B cell (primary cell): ENCODE measurements at regions not wholly inside any gene's neighbourhood (a gene's known extent, or its start where the extent isn't known, plus 50 kb on each side); places are given as distances from the start of the nearest gene placed in this dataset.
A peak's percentile ranks its signal among the peaks of the same experiment; 100 is the strongest.

ENCODE experiments used
- ATAC-seq: fragments of 200-7000 bp; cut with Tn5 transposase; one replicate; pipeline ENCODE4 v1.10.0; 2021; ENCODE audit warnings: low read depth, mild to moderate bottlenecking, moderate number of reproducible peaks, moderate library complexity
- CTCF ChIA-PET: fragments of 350-600 bp; sonication (Branson Sonifier 250); formaldehyde crosslinking; loops from one replicate; lab custom pipeline; 2021; ENCODE audit warnings: antibody characterized with exemption, inconsistent platforms; lab: Charles Lee
- POLR2A ChIA-PET: fragments of 350-600 bp; sonication (Branson Sonifier 250); formaldehyde crosslinking; loops from one replicate; lab custom pipeline; 2021; ENCODE audit warnings: antibody characterized with exemption; lab: Charles Lee
- DNase-seq: peaks from one replicate; pipeline ENCODE4 v3.0.0; 2013
- H2AFZ ChIP-seq: 2 replicates; pipeline ENCODE4 v1.6.1; 2012; ENCODE audit warnings: mild to moderate bottlenecking, low read depth, low read length; ENCODE audit not compliant: insufficient read depth, poor library complexity, severe bottlenecking
- H3K27ac ChIP-seq, 2 donors: 1 replicate in 1 of 2; 2 replicates in 1 of 2; pipeline ENCODE4 v1.5.1; 2012 to 2013; ENCODE audit warnings: low read length in 2 of 2, mild to moderate bottlenecking in 2 of 2, moderate library complexity in 1 of 2
- H3K27me3 ChIP-seq, 4 experiments: fragments of 200-600 bp in 1 of 4; sonication (generic) in 1 of 4; replicated peaks in 1 of 4; 1 replicate in 2 of 4; 2 replicates in 2 of 4; pipeline versions ENCODE4 v1.6.1 to v1.7.0; 2013 to 2016; ENCODE audit warnings: low read length in 3 of 4, mild to moderate bottlenecking in 2 of 4, mixed read lengths in 1 of 4, moderate library complexity in 1 of 4; ENCODE audit not compliant: insufficient read depth in 4 of 4, control insufficient read depth in 3 of 4; ENCODE audit errors: control extremely low read depth in 1 of 4
- H3K36me3 ChIP-seq, 2 experiments: replicated peaks in 1 of 2; 1 replicate in 1 of 2; 2 replicates in 1 of 2; pipeline versions ENCODE4 v1.6.1 to v1.7.1; 2013; ENCODE audit warnings: low read length in 1 of 2; ENCODE audit not compliant: insufficient read depth in 2 of 2, control insufficient read depth in 1 of 2; ENCODE audit errors: control extremely low read depth in 1 of 2, extremely low read depth in 1 of 2
- H3K4me1 ChIP-seq, 2 donors: fragments of 200-600 bp in 1 of 2; sonication (generic) in 1 of 2; 1 replicate in 1 of 2; 2 replicates in 1 of 2; pipeline versions ENCODE4 v1.5.1 to v1.6.1; 2013 to 2017; ENCODE audit warnings: low read length in 2 of 2; ENCODE audit not compliant: control insufficient read depth in 2 of 2, insufficient read depth in 2 of 2
- H3K4me2 ChIP-seq: replicated peaks from 2 replicates; pipeline ENCODE3; 2012; ENCODE audit warnings: mild to moderate bottlenecking, low read depth, low read length; ENCODE audit not compliant: poor library complexity, severe bottlenecking
- H3K4me3 ChIP-seq, 5 experiments: fragments of 200-600 bp in 1 of 5; sonication (generic) in 1 of 5; 1 replicate in 3 of 5; 2 replicates in 2 of 5; pipeline versions ENCODE4 v1.5.1 to v1.7.0; 2011 to 2016; ENCODE audit warnings: low read length in 4 of 5, mild to moderate bottlenecking in 4 of 5, low read depth in 2 of 5, control low read depth in 1 of 5, moderate library complexity in 1 of 5; ENCODE audit not compliant: insufficient read depth in 1 of 5; ENCODE audit errors: control extremely low read depth in 1 of 5, extremely low read depth in 1 of 5
- H3K79me2 ChIP-seq: fragments of 200-600 bp; sonication (generic); one replicate; pipeline ENCODE4 v1.6.0; 2016; ENCODE audit warnings: low read length; ENCODE audit not compliant: control insufficient read depth, insufficient read depth
- H3K9ac ChIP-seq: fragments of 200-600 bp; sonication (generic); 2 replicates; pipeline ENCODE4 v1.6.1; 2017; ENCODE audit warnings: mild to moderate bottlenecking, low read length, moderate library complexity
- H3K9me3 ChIP-seq, 3 donors: one replicate each; pipeline versions ENCODE4 v1.6.1 to v1.7.1; 2013; ENCODE audit warnings: low read length in 2 of 3; ENCODE audit not compliant: control insufficient read depth in 2 of 3, insufficient read depth in 1 of 3; ENCODE audit errors: control extremely low read depth in 1 of 3
- H4K20me1 ChIP-seq: 2 replicates; pipeline ENCODE4 v1.6.0; 2012; ENCODE audit warnings: mild to moderate bottlenecking, low read length; ENCODE audit not compliant: insufficient read depth, control insufficient read depth, poor library complexity, severe bottlenecking
- H3K27ac Mint-ChIP-seq: one replicate; pipeline ENCODE4 v1.8.0; 2021; ENCODE audit warnings: mixed read lengths
- H3K27me3 Mint-ChIP-seq: one replicate; pipeline ENCODE4 v1.8.0; 2021; ENCODE audit warnings: mixed read lengths
- H3K4me1 Mint-ChIP-seq: one replicate; pipeline ENCODE4 v1.8.0; 2021; ENCODE audit warnings: mixed read lengths
- H3K4me3 Mint-ChIP-seq: one replicate; pipeline ENCODE4 v1.8.0; 2021; ENCODE audit warnings: mixed read lengths
- H3K9me3 Mint-ChIP-seq: one replicate; pipeline ENCODE4 v1.8.0; 2022; ENCODE audit warnings: mixed read lengths; ENCODE audit not compliant: insufficient read depth
- CTCF ChIP-seq: fragments of 200-600 bp; IDR thresholded peaks from one replicate; pipeline ENCODE4 v1.8.0; 2022; ENCODE audit warnings: antibody characterized with exemption, mild to moderate bottlenecking
- EZH2 ChIP-seq: IDR thresholded peaks from 2 replicates; pipeline ENCODE4 v1.6.1; 2012; ENCODE audit warnings: borderline replicate concordance, low read depth, mild to moderate bottlenecking, moderate library complexity, low read length; ENCODE audit not compliant: insufficient read depth, poor library complexity, severe bottlenecking
- WGBS: methylation state at CpG from one replicate; pipeline ENCODE4 v1.1.5; 2013; ENCODE audit warnings: missing lambda C conversion rate; ENCODE audit not compliant: insufficient coverage; 5-methylcytosine and 5-hydroxymethylcytosine counted together
- intact Hi-C: fragments of 100-400 bp; cut with micrococcal nuclease; formaldehyde crosslinking; loops from one replicate; pipeline ENCODE4 v1.10.0; 2022

- Mint-ChIP-seq H3K27me3 (no peaks in the 10 kb centered on the region), H3K27ac (no peak overlapping the region), H3K4me1 (peaks cover 8% of the 10 kb centered on the region), H3K4me3 (no peak overlapping the region), H3K9me3 (no peaks in the 10 kb centered on the region)
- POLR2A ChIA-PET, result no interaction called here
- CTCF ChIA-PET, result interaction anchor here (1.0 kb wide), 1 partner anchor 67 kb away, joined by 3 read pairs; no protein-coding TSS in a partner anchor
- Histone ChIP-seq H3K79me2 (no peaks in the 10 kb centered on the region), H3K4me2 (no peak overlapping the region), H2AFZ (no peak overlapping the region), H3K9me3 (peaks cover 0 to 7% (median 0%) of the 10 kb centered on the region in 3 donors), H3K36me3 (no peaks in the 10 kb centered on the region), H3K4me3 (no peak overlapping the region), H4K20me1 (peaks cover 4% of the 10 kb centered on the region), H3K27me3 (no peaks in the 10 kb centered on the region), H3K4me1 (peaks cover 0 to 4% of the 10 kb centered on the region in 2 donors), H3K9ac (no peak overlapping the region), H3K27ac (no peak overlapping the region)
- WGBS, result 91% methylated on average over 7 of the region's 9 CpGs
- ATAC-seq (no peak), DNase-seq (no peak)
- intact Hi-C loops, result no loop called here
- no peak for TF ChIP-seq EZH2
- TF ChIP-seq CTCF, result no peak
Measured at GRCh38 chr16:85548375-85548774, 64.7 kb upstream of the GSE1 start.

GRCh38 chr16:85549766-85550421 is 63.2 kb upstream of the GSE1 start:
- H3K4me3 Mint-ChIP-seq, result no peak overlapping the region
- intact Hi-C loops, result loop anchor here (10.0 kb wide), 2 partner anchors 245 to 1835 kb away; partner anchors contain the start of genes COX4I1, EMC8 and FBXO31
- no peaks in the 10 kb centered on the region for H3K27me3 ChIP-seq
- H2AFZ ChIP-seq, result no peak overlapping the region
- ChIA-PET POLR2A (no interaction called here), CTCF (interaction anchor here (1.4 to 5.9 kb wide), 3 partner anchors 60 to 130 kb away, joined by 3 to 46 read pairs (median 7); no protein-coding TSS in a partner anchor)
- no peak overlapping the region for H3K4me2 ChIP-seq
- H3K9ac ChIP-seq, result no peak overlapping the region
- H4K20me1 ChIP-seq, result peaks cover 4% of the 10 kb centered on the region
- H3K27ac ChIP-seq, result no peak overlapping the region
- H3K36me3 ChIP-seq, result no peaks in the 10 kb centered on the region
- no peak for ATAC-seq
- H3K4me1 ChIP-seq, result peaks cover 0 to 8% of the 10 kb centered on the region in 2 donors
- no peaks in the 10 kb centered on the region for H3K27me3 Mint-ChIP-seq
- peak overlapping the region; percentile 26 for H3K27ac Mint-ChIP-seq
- no peak for TF ChIP-seq EZH2
- no peak for TF ChIP-seq CTCF
- 89% methylated on average over 9 of the region's 13 CpGs for WGBS
- DNase-seq, result no peak
- peaks cover 16% of the 10 kb centered on the region for H3K4me1 Mint-ChIP-seq
- H3K79me2 ChIP-seq, result no peaks in the 10 kb centered on the region
- H3K9me3 ChIP-seq, result peaks cover 0 to 7% (median 0%) of the 10 kb centered on the region in 3 donors
- H3K9me3 Mint-ChIP-seq, result no peaks in the 10 kb centered on the region
- H3K4me3 ChIP-seq, result no peak overlapping the region
